ENCODE measurements at regions not wholly inside any gene's neighbourhood (a gene's known extent, or its start where the extent isn't known, plus 50 kb on each side); places are given as distances from the start of the nearest gene placed in this dataset.

DNA sequence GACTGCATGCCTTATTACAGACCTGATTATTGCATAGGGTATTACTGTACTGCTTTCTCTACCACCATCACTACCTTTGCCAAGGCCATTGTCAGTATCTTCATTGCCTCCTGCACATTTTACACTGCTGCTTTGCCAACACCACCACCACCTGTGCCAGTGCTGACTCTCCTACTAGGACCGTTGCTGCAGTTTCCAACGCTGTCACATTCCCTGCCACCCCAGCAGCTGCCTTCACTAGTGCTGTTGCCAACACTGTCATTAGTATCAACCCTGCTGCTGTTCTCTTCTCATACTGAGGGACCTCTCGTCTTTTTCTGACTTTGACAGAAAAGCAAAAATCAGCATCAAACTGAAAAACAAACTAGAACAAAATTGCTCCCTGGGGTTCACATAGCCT, 394.9 kb upstream of the B3GALT2 start:
- DNase-seq (ENCODE audit: low read depth, low spot score) = no peak

DNA sequence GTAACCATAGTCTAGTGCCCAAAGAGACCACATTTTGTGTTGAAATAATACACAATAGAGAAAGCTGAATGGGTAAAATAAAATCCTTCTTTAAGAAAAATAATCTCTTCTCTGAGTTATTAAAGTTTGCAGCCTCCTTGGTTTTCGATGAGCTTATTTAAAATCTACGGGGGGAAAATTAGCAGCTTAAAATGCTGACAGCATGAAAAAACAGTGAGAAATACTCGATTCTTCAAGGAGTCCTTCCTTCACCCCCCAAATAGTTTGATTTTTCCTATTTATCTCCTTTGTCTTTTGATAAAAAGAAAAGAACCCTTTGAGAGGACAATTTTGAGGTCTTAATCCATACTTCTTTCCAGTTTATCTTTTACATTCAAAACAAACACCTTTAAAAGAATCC, 394.0 kb upstream of the B3GALT2 start:
- no peak for DNase-seq (ENCODE audit: low read depth, low spot score)

DNA sequence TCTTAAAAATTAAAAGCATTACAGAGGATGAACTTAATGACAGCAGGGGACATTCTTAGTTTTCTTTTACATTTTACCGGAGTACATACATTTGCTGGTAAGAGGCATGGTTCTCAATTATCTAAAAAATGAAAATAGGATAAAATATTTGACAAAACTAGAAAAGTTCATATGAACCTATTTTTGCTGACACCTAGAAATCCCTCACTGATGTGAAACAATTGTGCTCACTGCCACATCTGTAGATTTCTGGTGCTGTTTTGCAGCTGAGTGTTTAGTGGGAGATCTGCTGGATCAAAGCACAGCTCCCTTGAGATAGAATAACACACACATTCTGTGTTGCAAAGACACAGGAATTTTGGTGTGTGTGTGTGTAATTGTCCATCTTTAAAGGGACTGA, 392.9 kb upstream of the B3GALT2 start:
- DNase-seq (ENCODE audit: low read depth, low spot score) = no peak

DNA sequence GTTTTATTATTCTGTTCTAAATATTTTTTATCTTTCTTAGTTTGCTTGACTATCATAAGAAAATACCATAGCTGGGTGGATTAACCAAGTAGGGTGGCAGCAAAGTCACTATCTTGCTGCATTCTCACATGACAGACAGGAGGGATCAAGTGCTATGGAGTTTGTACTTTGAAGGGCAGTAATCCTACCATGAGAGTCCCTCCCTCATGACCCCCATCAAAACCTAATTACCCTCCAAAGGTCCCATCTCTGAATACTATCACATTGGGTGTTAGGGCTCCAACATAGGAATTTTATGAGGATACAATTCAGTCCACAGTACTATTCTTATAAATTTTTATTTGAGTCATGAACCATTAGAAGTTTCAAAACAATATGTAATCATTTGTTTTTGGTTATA, 388.5 kb upstream of the B3GALT2 start:
- DNase-seq (ENCODE audit: low read depth, low spot score) = no peak

DNA sequence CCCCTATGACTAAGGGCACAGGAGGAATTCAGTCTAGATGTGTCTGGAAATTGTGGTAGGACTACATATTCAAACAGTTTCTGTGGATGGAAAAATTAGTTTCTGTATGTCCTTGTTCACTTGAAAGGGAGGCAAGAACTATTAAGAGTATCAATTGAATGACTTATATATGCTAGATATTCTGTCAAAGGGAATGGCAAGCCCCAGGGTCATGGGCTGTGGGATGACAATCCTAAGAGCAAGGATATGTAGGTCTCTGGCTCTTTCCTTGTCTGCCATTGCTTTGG, 383.5 kb upstream of the B3GALT2 start:
- DNase-seq (ENCODE audit: low read depth, low spot score) = no peak

DNA sequence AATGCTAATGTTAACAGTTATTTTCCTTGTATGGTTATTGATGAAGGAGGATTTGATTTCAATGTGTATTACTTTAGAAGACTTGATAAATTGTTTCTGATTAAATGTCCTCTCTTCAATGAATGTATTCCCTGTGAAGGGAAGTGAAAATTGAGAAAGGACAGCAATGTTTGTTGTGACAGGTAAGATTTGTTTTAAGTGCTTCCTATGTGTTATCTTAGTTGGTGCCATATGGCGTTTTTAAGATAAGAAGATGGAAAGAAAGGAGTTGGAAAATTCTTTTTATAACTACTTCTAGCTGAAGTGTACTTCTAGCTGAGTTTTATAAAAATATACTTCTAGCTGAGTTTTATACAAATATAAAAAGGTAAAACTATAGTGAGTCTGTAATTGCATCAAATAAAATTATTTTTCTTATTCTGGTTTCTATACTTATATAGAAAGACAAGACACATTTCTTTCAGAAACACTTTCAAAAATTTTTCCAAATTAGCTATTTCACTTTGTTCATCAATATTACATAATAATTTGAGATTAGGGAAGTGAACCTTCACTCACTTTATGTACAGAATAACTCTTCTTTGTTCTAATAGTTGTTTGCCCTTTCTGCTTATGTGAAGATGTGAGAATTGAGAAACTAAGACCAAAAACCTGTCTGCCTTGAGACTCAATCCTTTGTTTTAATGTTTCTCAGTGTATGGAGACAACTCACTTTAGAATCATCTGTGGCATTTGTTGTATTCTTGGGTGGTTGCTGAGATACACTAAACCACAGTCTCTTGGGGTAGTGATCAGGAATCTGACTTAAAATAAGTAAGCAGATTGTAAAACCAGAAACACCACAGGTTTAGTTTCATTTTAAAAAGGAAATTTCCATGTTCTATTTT, 382.9 kb upstream of the B3GALT2 start:
- peak; percentile 6 for DNase-seq (ENCODE audit: low read depth, low spot score)

DNA sequence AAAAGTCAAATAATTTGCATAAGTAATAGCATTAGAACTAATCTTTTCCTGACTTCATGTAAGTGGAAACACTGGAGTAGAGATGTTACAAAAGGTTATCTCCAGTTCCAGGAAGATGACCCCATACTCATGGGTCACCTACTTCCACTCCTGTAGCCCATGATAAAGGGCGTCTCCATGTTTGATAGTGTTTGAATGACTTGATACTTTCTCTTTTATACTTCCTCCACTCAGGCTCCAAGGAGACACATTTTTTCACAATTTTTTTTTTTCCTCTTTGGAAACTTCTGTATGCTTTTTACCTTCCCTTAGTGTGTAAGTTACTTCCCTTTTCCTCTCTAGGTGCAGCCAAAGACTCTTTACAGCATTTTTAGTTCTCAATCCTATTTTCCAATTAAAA, 382.1 kb upstream of the B3GALT2 start:
- no peak for DNase-seq (ENCODE audit: low read depth, low spot score)

DNA sequence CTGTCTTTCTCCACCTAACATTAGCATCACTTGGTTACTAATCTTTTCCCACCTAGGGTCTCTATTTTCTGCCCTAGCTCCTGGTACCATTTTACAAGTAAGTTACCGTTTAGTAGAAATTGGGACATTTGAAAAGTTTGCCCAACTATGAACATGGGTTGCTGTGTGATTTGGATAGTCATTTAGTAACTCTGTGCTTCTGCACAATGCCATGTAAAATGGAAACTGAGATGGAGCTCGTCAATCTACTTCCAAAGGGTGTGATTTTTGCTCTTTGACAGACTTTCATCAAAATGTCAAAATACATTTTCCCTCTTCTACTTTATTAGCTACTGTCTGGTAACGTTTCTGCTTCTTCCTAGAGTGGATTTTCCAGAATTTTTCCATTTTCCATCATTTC, 381.5 kb upstream of the B3GALT2 start:
- DNase-seq (ENCODE audit: low read depth, low spot score) = no peak

DNA sequence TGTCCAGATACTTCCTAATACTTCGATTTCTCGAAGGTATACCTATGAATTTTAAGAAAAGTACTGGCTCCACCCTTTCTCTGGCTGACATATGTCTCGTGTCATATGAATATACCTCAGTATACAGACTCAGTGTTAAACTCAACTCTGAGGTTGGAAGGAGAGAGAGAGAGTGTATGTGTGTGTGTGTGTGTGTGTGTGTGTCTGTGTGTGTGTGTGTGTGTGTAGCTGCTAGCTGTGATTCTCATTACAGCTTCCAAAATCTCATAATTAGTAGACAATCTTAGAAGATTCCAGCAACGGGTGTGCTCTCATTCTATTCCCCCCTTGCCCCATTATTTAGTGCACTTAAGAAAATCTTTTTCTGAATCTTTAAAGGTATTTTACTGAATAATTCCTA, 380.3 kb upstream of the B3GALT2 start:
- DNase-seq (ENCODE audit: low read depth, low spot score) = no peak

DNA sequence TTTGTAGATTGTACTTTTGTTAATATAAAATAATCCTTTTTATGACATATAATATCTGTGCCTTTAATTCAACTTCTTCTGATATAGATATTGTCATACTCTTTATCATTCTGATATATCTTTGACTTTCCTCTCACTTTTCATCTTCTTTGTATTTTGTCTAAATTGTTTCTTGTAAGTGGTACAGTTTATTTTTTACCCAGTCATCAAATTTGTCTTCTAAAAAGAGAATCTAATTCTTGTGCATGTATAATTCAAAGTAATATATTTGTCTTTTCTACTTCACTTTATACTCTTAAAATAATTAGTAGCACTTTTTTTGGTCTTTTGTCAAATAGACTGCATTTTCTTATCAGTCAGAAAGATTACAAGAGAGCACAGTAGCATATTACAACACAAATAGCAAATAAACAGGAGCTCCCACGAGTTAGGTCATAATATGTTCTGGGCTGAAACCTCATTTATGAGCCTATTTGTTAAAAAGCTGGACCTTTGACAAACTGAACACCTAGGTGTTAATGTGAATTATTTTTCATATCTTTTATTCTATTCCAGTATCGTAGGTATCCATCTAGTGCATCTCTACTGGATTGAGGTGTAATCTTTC, 379.7 kb upstream of the B3GALT2 start:
- DNase-seq (ENCODE audit: low read depth, low spot score) = no peak

DNA sequence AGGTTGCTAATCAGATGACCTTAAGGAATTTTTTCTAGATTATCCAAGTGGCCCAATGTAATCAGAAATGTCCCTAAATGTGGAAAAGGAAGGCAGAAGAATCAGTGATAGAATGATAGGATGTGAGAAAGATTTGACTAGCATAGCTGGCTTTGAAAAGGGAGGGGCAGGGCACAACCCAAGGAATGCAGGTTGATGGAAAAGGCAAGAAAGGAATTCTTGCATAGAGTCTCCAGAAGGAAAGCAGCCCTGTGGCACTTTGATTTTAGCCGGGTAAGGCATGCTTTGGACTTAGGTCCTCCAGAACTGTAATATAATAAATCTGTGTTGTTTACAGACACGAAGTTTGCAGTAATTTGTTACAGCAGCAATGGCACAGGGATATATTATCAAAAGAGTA, 375.7 kb upstream of the B3GALT2 start:
- no peak for DNase-seq (ENCODE audit: low read depth, low spot score)

DNA sequence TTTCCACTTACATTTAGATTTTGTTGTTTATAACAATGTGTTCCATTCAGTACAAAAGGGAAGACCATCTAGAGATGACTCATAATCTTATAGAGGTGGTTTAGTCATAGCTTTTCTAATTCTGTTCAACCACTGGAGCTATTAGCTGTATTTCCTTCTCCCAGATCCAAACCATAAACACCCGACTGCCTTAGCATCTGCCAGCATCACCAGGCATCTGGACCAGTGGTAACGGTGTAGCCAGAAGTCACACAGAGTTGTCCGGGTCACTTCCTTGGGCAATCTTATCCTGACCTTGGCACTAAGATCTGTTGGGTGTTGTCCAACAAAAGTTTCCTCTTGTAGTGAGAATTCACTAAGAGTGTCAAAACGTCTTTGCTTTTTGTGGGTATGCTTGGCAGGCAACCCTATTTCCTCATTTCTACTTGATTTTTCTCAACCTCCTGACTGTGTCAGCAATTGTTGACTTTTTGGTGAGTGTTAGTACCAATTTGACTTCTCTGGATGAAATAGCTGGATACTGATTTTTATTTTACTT, 372.1 kb upstream of the B3GALT2 start:
- no peak for DNase-seq (ENCODE audit: low read depth, low spot score)

DNA sequence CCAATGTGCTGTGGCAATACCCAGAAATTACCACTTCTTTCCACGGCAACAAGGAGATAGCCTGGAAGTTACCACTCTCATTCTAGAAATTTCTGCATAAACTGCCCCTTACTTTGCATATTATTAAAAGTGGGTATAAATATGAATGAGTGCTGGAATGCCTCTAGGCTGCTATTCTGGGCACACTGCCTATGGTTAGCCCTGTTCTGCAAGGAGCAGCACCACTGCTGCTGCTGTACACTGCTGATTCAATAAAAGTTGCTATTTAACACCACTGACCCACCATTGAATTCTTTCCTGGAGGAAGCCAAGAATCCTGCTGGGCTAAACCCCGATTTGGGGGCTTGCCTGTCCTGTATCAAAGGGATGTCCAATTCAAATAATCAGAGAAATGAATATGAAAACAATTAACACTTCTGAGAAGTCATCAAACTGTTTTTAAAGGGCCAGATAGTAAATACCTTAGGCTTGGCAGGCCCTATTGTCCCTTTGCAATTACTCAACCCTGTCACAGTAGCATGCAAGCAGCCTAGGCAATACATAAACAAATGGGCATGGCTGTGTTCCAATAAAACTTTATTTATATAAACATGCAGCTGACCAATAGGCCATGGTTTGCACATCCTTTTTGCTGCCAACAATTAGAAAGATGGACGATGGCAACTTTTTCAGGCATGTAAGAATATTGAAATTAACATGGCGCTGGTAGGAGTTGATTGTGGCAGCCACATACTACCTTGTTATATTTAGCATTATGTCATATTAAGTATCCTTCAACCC, 369.4 kb upstream of the B3GALT2 start:
- DNase-seq (ENCODE audit: low read depth, low spot score) = no peak

DNA sequence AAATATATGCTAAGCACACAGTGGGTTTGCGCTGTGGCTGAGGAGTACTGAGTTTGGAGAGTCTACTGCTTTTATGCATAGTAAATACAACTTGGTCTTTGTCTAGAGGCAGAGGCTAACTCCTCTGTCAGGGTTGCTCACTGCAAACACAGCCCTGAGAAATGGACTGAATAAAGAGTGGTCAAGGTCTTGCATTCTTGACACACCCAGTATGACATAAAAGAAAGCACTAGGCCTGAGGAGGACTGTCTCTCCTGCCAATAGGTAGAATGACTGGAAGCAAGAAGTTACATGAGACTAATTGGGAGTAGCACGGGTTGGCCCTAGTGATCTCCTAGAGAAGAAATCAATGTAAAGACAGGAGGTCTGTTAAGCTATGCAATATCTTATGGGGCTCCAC, 367.2 kb upstream of the B3GALT2 start:
- DNase-seq (ENCODE audit: low read depth, low spot score) = no peak

DNA sequence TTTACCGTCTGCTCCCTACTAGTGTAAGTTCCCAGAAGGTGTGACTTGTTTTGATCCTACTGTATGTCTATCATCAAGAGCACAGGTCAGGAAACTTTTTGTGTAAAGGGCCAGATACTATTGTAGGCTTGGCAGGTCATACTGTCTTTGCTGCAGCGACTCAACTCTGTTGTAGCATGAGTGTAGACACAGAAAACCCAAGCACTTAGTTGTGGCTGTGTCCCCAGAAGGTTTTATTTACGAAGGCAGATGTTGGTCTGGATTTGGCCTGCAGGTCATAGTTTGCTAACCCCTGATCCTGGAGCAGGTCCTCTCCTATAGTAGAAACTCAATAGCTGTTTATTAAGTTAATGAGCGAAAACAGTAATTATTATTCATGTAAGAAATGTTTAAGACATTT, 365.9 kb upstream of the B3GALT2 start:
- no peak for DNase-seq (ENCODE audit: low read depth, low spot score)

DNA sequence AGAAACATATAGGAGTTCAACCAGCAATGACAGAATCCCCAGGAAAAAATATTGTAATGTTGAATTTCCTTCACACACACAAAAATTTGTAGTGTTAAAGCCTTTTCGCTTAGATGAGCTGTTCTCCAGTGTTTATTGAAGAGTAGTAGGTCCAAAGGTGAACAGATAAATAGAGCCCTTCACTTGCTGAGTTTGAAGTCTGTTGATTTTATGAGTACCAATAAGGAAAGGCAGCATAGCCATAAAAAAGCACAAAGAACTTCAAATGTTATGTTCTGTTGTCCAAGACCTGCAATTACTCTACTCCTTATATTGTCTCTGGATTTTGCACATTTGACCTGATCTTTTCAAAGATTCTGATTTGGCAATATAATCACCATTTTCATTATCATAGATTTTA, 362.7 kb upstream of the B3GALT2 start:
- DNase-seq (ENCODE audit: low read depth, low spot score) = no peak

DNA sequence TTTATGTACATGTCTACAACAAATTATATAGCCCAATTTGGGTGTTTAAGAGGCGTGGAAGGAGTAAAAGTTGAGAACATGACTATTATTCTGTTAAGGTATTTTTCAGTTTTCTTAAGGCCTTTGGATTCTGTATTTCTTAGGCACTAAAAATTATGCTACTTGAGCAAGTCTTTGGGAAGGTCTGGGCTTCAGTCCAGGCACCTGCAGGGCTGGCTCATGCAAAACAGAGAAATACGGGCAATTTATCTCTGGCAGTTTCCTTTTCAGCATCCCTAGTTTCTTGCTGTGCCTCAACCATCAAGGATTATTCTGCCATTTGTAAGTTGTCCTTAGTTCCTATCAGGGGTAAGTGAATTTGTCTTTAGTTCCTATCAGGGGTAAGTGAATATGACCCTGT, 358.8 kb upstream of the B3GALT2 start:
- DNase-seq (ENCODE audit: low read depth, low spot score) = no peak

DNA sequence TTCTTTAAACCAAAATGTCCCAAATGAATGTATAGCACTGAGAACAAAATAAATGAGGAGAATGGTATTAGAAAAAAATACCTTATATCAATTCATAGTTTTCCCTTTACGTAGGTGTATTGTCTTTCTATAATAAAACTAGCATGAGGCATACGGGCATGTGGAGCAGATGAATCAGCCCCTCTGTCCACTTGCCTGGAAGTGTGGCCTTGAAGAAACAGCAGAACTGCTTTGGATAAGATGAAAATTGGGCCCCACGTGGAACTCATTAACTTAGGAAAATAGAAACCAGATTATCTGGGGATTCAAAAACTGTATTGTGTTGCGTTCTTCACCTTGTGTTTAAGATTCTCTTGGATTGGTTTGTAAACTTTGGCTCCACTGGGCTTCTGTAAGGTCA, 356.8 kb upstream of the B3GALT2 start:
- DNase-seq (ENCODE audit: low read depth, low spot score) = no peak

DNA sequence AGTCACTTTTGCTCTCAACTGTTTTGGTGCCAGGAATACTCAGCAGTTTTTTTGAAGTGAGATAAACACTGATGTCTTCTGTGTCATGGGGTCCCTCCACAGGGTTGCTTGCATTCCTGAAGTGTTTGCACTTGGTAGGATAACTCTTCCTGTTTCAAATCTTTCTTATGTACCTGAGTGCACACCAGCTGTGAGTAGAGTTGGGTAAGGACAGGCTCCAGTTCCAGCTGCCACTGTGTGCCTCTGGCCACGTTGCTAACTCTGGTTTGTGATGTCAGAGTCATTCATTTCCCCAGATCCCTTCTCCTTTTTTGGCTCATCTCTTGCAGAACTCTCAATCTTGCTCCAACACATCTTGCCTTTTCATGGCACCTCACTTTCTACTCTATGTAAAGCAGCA, 356.3 kb upstream of the B3GALT2 start:
- DNase-seq (ENCODE audit: low read depth, low spot score) = no peak

DNA sequence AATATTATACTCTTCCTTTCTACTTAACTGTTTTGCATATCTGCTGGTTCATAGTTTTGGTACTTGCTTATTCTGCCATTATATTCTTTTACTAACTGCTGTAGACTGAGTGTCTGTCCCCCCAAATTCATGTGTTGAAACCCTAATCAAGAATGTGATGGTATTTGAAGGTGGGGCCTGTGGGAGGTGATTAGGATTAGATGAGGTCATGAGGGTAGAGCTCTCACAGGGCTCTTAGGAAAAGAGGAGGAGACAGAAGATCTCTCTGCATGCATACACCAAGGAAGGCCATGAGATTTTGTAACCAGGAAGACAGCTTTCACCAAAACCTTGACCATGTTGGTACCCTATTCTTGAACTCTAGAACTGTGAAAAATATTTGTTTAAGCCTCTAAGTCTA, 354.1 kb upstream of the B3GALT2 start:
- no peak for DNase-seq (ENCODE audit: low read depth, low spot score)

DNA sequence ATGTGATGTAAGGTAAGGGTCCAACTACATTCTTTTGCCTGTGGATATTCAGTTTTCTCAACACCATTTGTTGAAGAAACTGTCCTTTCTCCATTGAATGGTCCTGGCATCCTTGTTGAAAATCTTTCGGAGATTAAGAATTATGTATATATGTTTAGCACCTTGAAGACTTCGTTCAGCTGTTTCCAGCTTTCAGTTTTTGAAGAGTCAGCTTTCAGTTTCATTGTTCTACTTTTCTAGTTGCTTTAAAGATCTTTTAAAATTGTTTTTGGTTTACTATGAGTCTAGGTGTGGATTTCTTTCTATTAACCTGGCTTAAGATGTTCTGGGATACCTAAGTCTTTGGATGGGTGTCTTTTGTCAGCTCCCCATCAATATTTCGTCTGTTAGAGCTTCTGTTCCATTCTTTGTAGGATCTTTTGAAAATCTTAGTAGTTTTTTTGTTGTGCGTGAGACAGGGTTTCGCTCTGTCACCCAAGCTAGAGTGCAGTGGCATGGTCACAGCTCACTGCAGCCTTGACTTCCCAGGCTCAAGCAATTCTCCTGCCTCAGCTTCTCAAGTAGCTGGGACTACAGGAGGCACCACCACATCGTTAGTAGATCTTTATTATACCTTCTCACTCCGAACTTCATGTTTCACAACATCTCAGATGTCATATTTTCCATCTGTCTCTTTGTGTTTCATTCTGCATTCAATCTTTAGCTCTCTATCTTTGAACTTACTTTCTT, 353.5 kb upstream of the B3GALT2 start:
- DNase-seq (ENCODE audit: low read depth, low spot score) = no peak

DNA sequence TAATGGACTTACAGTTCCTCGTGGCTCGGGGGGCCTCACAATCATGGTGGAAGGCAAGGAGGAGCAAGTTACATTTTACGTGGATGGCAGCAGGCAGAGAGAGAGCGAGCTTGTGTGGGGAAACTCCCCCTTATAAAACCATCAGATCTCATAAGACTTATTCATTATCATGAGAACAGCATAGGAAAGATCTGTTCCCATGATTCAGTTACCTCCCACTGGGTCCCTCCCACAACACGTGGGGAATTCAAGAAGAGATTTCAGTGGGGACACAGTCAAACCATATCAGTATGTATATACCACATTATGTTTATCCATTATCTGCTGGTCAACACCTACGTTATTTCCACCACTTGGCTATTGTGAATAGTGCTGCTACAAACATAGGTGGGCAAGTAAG, 352.3 kb upstream of the B3GALT2 start:
- no peak for DNase-seq (ENCODE audit: low read depth, low spot score)
